Fibroblast of the conjunctiva (primary cell): ENCODE measurements at regions not wholly inside any gene's neighbourhood (a gene's known extent, or its start where the extent isn't known, plus 50 kb on each side); places are given as distances from the start of the nearest gene placed in this dataset.

Experiments used
- DNase-seq: peaks from one replicate; pipeline ENCODE4 v3.0.0-alpha.2; 2010; ENCODE audit warnings: low read depth

GRCh38 chr18:8458546-8459215 is 150.6 kb upstream of the RAB12 start:
- DNase-seq: no peak

- DNase-seq: no peak
Observed at GRCh38 chr18:8460748-8461147, 148.5 kb upstream of the RAB12 start.

GRCh38 chr18:8461544-8461943 is 147.7 kb upstream of the RAB12 start:
- no peak for DNase-seq

GRCh38 chr18:8462651-8463185 is 146.5 kb upstream of the RAB12 start:
- no peak for DNase-seq

- DNase-seq: no peak
Observed at GRCh38 chr18:8463791-8464190, 145.4 kb upstream of the RAB12 start.

- no peak for DNase-seq
Observed at GRCh38 chr18:8468191-8468590, 141.0 kb upstream of the RAB12 start.

GRCh38 chr18:8468921-8469335 is 140.3 kb upstream of the RAB12 start:
- no peak for DNase-seq

- no peak for DNase-seq
Observed at GRCh38 chr18:8469544-8470130, 139.6 kb upstream of the RAB12 start.

- DNase-seq: no peak
Observed at GRCh38 chr18:8471372-8471771, 137.9 kb upstream of the RAB12 start.

- no peak for DNase-seq
Observed at GRCh38 chr18:8474661-8475060, 134.6 kb upstream of the RAB12 start.

- DNase-seq: no peak
Observed at GRCh38 chr18:8477615-8478014, 131.6 kb upstream of the RAB12 start.

- no peak for DNase-seq
Observed at GRCh38 chr18:8478166-8478967, 130.9 kb upstream of the RAB12 start.

- DNase-seq: no peak
Observed at GRCh38 chr18:8478968-8479370, 130.3 kb upstream of the RAB12 start.

GRCh38 chr18:8479789-8480188 is 129.4 kb upstream of the RAB12 start:
- no peak for DNase-seq

GRCh38 chr18:8480506-8481328 is 128.5 kb upstream of the RAB12 start:
- DNase-seq: peak; percentile 28

- DNase-seq: no peak
Observed at GRCh38 chr18:8484951-8485350, 124.3 kb upstream of the RAB12 start.

- no peak for DNase-seq
Observed at GRCh38 chr18:8489761-8490160, 119.5 kb upstream of the RAB12 start.

- DNase-seq: no peak
Observed at GRCh38 chr18:8491516-8491915, 117.7 kb upstream of the RAB12 start.

GRCh38 chr18:8493141-8493540 is 116.1 kb upstream of the RAB12 start:
- DNase-seq: no peak

- DNase-seq: no peak
Observed at GRCh38 chr18:8496186-8496585, 113.1 kb upstream of the RAB12 start.

GRCh38 chr18:8498905-8499304 is 110.3 kb upstream of the RAB12 start:
- DNase-seq: no peak
